GM18867 (cell line): ENCODE measurements at regions not wholly inside any gene's neighbourhood (a gene's known extent, or its start where the extent isn't known, plus 50 kb on each side); places are given as distances from the start of the nearest gene placed in this dataset.
A peak's percentile ranks its signal among the peaks of the same experiment; 100 is the strongest.
"Not testable (repeated sequence)": the region's sequence is repeated elsewhere in the genome, so short reads cannot be mapped to it uniquely, and the experiment has no call there.

Experiments used
- ATAC-seq: cut with Tn5 transposase; IDR thresholded peaks from one replicate; pipeline ENCODE4 v1.9.1; 2021; ENCODE audit warnings: mild to moderate bottlenecking, moderate library complexity; ENCODE audit not compliant: unreplicated experiment

DNA sequence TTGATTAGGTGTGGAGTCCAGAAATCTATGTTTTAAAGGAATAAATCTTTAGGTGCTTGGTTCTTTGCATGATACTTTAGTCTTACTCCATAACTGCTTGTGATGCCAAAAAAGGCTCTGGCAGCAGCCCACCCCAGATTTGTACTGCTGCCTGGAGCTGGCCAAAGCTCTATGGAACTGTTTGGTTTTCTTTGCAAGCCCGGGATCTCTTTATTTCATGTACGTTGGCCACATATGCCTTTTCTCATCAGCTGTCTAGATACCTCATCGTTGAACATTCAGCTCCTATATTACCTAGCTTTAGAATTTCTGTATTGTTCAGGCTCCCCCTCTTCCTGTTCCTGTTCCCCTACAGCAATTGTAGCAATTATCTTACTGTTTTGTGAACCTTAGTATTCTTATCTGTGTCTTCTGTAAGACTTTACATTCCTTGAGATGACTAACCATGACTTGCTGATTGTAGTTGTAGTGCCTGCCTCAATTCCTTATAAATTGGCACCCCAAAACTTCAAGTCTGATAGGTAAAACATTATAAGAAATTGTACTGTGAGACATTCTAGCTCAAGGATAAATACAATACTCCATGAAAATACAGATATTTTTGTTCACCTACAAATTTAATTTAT lies 199.4 kb upstream of the GPRIN3 start:
- no peak for ATAC-seq

DNA sequence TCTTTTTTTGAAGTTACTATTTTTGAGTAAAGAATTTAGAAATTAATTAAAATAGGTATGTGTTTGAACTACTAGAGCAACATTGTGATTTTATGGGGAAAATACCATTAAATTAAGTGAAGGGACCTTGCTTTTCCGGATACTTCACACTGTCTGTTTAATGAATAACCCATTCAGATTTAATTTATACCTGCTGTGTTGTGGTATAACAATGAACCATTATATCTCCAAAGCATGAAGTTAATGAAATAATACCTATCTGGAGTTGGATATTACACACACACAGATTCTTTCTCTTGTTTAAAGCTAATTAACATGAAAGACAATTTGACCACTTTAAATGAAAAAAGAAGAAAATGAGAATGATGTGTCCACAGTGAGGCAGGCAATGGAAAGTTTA lies 195.0 kb upstream of the GPRIN3 start:
- no peak for ATAC-seq

DNA sequence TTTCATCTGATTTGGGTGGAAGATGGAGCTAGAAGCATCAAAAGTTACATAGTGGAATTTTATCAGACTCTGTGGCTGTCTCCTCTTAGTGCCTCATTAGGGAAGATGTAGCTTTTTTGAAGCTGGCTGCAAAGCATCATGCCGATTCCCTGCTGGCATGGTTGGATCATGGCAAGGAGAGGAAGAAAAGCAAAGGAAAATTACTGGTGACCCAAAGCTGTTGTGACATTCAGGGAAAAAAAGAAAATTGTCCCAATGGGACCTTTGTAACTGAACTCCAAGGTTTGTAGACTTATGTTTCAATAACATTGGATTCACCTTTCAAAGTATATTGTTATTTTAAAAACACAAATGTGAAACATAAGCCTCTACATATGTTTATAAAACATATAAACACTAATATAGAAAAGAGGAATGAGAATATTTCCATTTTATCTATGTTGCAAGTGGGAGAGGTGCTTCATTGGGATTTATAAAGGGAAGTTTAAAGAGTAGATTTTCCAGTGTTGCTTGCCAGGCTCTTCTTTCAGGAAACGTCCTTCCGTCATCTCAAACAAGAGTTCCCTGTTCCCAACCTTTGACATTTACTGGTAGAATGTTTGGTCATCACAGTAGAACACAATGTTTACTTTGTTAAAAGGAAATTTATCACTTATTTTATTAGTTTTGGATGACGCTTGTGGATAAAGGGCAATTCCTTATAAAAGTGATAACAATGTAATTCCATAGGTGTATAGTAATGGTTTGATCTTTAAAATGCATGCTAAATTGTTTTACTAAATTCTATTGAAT lies 190.1 kb upstream of the GPRIN3 start:
- no peak for ATAC-seq

DNA sequence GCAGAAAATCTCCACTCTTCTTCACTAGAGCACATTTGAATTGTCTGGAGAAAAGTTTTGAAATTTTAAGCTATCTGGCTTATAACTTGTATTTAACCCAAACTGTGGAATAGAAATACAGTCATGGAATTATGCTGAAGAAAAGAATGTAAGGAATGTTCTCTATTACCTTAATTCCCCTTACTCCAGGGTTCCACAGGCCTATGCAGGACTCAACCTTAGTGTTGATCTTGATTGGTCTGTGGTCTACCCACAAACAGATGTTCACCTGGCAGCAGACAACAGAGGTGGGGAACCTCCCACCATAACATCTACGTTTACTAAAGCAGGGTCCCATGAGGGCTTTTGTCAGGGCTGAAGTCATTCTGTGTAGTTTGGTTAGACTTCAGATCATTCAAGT lies 189.3 kb upstream of the GPRIN3 start:
- ATAC-seq = no peak

DNA sequence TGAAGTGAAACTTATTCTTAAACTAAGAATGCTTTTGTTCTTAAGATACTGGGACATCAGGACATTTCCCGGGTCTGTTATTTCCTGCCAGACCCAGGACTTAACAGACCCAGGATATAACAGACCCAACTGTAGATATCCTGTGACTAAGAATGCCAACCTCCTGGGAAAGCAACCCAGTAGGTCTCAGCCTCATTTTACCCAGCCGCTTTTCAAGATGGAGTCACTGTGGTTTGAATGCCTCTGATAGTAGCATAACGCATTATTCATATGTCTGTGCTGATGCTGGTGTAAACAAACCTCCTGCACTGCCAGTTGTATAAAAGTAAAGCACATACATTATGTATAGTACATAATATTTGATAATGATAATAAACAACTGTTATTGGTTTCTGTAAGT lies 185.8 kb upstream of the GPRIN3 start:
- ATAC-seq = no peak

DNA sequence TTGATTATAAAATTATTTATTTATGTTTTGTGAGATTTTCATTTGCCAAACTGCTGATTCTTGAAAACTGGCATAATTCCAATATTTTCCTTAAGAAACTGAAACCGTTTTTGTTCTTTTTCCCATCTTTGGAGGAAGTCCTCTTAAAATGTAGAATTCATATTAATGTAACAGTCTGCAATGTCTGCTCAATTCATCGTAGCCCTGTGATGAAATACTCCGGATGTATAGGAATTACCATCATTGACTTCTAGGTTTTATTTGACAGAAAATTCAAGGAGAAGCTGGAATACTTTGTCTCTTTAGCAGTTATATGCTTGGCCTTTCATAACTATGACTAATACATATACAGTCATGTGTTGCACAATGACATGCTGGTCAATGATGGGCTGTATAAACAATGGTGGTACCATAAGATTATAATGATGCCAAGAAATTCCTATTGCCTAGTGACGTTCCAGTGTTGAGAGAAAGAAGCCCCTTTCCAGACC lies 185.0 kb upstream of the GPRIN3 start:
- ATAC-seq = no peak

DNA sequence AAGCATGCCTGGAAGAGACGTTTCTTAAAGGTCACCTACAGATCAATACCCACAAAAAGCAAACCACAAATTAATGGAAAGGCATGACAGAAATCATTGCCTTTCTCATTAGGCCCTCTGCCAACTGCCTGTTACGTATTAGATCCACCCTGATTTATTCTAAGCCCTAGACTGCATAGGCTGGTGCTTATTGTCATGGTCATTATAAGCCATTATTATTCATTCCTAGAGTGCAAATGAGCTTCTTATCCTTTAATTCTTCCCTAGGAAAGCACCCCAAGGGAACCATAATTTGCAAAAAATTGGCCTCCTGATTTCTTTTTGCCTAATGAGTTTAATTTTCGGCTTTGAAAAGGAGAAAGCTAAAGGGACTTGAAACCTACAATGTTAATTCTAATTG lies 184.2 kb upstream of the GPRIN3 start:
- no peak for ATAC-seq

DNA sequence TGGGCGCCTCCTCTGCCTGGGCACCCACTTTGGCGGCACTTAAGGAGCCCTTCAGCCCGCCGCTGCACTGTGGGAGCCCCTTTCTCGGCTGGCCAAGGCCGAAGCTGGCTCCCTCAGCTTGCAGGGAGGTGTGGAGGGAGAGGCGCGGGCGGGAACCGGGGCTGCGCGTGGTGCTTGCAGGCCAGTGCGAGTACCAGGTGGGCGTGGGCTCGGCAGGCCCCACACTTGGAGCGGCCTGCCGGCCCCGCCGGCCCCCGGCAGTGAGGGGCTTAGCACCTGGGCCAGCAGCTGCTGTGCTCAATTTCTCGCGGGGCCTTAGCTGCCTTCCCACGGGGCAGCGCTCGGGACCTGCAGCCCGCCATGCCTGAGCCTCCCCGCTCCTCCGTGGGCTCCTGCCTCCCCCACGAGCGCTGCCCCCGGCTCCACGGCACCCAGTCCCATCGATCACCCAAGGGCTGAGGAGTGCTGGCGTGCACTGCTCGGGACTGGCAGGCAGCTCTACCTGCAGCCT lies 182.4 kb upstream of the GPRIN3 start:
- ATAC-seq = not testable (repeated sequence)

DNA sequence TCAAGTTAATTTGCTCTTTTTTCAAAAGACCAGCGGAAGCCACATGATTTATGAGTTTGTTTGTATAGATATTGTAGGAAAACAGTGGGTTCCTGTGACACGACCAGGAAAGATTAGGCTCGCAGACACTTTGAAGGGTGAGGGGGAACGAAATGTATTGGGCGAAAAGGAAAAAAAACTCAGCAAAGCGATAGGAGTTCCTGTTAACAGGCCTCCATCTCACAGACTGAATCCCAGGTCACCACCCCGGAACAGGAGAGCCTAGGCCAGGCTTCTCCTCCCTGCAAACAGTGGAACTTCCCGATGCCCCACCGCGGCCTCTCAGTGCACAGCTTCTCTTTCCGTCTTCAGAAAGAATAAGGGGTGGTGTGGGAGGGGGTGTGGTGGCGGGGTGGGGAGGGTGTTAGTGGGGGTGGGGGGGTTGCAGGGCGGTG lies 181.8 kb upstream of the GPRIN3 start:
- no peak for ATAC-seq

DNA sequence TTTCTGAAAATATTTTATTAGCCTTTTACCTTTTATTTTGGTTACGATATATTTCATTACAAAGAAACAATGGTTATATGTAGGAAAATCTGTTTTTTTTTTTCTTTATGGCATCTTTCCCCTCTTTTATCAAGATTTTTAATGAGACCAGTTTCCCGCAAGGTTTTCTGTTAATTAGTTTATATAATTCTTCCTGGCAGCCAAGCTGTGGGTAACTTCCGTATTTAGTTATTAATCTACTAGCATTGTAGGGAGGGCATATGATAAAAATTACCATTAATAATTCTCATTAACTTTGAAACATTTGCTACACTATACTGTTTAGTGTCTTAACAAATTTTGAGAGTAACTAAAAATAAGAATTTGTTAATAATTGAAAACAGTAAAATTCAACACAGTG lies 181.1 kb upstream of the GPRIN3 start:
- no peak for ATAC-seq

DNA sequence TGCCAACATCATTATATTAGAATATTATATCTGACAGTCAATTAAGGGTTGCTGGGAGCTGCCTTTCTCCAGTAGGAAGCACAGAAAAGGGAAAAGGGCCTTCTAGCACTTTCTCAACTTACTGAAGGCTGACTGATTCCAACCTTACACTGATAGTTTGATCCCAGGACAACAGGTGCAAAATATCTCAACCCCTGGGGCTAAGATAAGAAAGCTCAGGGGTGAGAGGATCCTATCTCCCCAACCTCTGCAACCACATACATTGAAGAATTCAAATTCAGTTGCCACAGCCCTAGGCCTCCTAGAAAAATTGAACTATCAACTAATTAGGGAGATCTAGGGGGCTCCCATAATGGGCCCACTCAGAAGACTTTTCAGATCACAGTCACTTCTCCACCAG lies 179.1 kb upstream of the GPRIN3 start:
- no peak for ATAC-seq

DNA sequence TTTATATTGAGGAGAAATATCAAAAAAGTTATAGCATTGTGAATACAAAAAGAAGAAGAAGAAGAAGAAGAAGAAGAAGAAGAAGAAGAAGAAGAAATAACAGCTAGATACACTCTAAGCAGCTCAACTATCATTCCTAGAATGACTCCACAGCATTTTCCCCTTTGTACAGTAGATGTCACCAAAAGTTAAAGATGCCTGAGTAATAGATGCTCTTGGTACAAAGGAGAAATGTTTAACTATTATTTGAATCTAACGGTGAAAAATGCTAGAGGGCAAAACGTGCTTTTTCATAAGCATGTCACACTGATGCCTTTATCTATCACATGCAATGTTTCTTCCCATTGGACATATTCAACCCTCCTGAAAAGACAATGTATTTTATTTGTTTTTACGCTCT lies 178.4 kb upstream of the GPRIN3 start:
- ATAC-seq = peak; percentile 39

DNA sequence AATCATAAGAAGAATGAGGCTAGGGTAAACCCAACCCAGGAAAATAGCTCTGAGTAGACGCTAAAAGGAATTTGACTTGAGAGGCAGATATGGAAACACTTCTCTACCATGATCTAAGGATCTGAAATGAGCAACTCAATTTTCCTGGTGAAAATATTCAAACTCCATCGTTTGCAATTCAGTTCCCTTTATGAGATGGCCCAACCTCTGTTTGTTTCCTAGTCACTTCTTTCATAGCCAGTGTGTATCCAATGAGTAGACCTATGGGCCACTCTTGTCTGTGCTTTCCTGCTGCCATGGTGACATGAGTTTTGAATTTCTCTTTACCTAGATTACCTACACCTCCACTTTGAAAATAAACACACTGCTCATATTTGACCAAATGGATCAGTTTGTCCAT lies 176.2 kb upstream of the GPRIN3 start:
- no peak for ATAC-seq

DNA sequence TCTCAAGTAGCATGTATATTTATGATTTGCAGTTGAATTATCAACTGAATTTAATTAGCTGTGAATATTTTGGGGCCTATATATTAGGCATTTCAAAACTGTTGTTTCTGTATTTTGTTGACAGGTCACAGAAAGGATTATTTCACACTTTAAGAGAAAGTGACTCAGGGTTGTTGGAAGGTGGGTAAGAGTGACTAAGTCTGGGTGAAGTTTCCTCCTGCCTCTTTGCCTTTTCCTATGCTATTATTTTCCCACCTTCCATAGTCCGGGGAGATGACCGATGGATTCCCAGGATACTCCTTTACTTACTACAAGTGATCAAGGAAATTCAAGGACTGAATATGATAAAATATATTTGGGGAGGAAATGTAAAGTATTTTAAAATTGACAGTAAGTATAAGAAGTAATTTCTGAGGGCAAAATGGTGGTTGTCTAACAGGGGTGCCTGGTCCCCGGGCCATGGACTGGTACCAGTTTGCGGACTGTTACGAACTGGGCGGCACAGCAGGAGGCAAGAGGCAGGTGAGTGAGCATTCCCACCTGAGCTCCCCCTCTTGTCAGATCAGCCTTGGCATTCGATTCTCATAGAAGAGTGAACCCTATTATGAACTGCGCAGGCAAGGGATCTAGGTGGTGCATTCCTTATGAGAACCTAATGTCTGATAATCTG lies 175.5 kb upstream of the GPRIN3 start:
- ATAC-seq = no peak

DNA sequence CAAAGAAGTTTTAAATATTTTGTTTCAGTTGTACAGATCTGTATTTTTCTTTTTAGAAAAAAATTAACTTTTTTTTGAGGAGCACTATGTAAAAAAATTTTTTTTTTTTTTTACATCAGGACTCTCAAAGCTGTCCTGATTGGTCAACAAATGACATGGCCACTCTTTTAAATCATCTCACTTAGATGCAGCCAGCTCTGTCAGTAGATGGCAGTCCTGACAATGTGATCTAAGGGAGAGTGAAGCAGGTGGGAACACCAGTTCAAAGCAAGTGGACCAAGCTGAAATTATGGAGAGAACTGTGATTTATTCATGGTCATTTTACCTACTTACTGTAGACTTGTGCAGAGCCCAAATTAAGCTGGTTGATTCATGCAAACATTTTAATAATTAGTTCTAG lies 174.7 kb upstream of the GPRIN3 start:
- ATAC-seq = peak; percentile 91

DNA sequence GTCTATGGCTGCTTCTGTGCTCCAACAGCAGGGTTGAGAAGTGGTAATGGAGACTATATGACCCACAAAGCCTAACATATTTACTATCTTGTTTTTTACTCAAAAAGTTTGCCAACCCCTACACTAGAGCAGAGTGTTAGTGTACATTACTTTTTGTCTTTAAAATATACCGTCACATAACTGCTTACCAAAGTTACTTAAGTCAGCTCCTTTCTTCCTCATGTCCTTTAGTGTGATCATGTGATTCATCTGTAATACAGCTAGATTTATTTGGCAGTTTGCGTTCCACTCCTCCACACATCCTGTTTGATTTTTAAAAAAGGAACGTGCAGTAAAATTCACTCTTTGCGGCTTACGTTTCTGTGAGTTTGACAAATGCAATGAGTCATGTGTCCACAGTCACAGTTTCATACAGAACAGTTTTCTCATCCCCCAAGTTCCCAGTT lies 162.4 kb upstream of the GPRIN3 start:
- ATAC-seq = peak; percentile 87

DNA sequence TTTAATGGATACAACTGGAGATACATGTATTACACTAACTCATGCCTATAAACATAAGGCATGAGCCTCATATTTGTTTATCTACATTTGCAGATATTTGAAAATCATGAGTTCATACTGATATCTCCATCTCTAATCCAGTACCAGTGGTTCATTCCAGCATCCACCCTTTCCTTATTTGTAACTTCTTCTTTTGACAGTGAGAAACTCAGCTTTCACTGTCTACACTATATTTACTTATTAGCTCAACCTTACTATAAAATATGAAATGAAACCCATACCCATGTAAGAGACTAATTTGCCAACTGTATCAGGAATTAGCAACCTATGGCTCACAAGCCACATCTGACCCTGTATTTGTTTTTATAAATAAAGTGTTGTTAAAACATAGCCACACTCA lies 161.9 kb upstream of the GPRIN3 start:
- peak; percentile 8 for ATAC-seq

DNA sequence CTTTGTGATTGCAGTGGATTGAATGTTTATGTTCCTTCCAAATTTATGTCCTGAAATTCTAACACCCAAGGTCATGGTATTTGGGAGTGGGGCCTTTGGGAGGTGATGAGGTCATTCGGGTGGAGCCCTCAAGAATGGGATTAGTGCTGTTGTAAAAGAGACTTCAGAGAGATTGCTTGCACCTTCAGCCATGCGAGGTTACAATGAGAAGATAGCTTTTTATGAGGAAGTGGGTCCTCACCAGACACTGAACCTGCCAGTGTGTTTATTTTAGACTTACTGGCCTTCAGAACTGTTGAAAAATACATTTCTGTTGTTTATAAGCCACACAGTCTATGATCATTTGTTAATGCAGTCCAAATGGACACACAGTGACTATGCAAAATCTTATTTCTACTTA lies 161.0 kb upstream of the GPRIN3 start:
- no peak for ATAC-seq

DNA sequence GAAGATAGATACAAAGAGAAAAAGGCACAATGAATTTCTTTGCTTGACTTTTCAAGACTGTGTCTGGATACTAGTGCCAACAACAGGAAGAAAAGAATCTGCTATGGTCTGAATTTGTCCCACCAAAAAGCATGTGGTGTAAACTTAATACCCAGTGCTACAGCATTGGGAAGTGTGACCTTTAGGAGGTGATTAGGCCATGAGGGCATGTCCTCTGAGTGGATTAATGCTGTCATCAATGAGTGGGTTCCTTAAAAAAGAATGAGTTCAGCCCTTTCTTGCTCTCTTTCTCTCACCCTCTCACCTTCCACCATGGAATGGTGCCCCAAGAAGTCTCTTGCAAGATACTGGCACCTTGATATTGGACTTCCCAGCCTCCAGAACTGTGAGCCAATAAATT lies 155.7 kb upstream of the GPRIN3 start:
- ATAC-seq = no peak

DNA sequence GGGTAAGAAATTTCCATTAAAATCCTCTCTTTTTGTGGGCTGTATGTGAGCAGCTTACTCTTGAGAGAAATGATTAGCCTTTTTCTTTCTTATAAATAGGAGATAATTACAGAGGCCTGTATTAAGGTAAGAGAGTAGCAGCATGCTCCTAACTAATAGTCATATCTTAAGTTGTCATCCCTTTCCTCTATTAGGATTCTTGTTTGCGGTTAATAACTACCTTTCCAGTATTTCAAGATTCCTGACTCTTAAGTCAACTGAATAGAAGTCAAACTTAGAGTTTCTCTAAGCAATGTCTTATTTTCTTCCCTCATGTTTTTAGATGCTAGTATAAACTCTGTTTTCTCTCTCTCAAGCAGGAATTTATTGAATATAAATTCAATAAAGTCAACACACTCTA lies 139.9 kb upstream of the GPRIN3 start:
- ATAC-seq = no peak

DNA sequence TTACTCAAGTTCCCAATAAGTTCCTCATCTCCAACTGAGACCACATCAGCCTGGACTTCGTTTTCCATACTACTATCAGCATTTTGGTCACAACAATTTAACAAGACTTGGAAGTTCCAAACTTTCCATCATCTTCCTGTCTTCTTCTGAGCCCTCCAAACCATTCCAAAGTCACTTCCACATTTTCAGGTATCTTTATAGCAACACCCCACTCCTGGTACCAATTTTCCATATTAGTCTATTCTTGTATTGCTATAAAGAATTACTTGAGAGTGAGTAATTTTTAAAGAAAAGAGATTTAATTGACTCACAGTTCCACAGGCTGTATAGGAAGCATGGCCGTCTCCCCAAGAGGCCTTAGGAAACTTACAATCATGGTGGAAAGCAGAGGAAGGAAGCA lies 138.6 kb upstream of the GPRIN3 start:
- ATAC-seq = no peak

DNA sequence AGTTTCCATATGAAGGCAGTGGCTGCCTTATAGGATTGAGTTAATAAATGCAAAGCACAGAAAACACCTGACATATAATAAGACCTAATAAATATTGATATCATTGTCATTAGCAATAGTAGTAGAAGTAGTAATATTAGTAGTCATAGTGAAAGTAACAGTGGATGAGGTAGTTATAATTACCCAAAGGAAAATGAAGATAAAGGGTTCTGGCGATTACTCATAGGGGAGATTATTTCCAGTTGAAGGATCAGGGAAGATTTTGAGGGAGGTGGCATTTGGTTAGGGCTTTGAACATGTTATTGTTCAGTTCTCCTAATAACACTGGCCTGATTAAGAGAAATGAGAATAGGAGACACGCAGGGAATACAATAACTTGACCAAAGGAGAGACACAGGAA lies 131.9 kb upstream of the GPRIN3 start:
- no peak for ATAC-seq
